Stimulated activated CD8-positive, alpha-beta memory T cell treated with anti-CD3 and anti-CD28 coated beads, Interleukin-15, amount 100 ng/mL, for 48 hours (primary cell): ENCODE measurements at regions not wholly inside any gene's neighbourhood (a gene's known extent, or its start where the extent isn't known, plus 50 kb on each side); places are given as distances from the start of the nearest gene placed in this dataset.

Experiments
- DNase-seq, 2 donors: peaks; one replicate each; pipeline ENCODE4 v3.0.0-alpha.2; 2020; ENCODE audit warnings: low read depth in 2 of 2

DNA sequence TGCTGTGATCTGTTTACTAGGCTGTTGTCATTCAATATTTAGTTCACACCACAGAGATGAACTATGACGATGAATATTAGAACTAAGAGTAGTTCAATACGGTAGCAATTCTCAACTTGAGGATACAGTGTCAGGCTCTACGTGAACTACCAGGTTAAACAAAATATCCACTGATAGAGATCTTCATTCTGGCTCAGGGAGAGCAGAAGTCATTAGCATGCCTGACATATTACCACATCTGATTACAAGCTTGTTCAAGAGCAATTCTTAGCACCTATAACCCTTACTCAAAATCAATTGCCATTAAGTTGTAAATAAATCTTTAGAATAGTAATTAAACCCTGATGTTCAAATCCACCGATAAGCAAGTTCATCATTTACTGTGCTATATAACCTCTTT is 207.2 kb downstream of the CHRM3 start:
- no peak for DNase-seq

DNA sequence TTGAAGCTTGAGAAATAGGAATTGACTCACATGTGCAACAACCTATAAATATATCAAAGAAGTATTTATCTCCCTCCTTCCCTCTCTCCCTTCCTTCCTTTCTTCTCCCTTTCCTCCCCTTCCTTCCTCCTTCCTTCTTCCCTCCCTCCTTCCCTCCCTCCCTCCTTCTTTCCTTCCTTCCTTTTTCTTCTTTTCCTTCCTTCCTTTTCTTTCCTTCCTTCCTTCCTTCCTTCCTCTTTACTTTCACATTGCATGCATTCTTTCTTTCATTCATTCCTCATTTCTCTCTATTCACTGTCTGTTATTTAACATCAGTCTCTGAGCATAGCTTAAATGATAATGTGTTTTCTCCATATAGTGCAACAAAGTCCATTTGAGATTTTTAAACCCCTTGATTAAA is 214.2 kb downstream of the CHRM3 start:
- DNase-seq: no peak

DNA sequence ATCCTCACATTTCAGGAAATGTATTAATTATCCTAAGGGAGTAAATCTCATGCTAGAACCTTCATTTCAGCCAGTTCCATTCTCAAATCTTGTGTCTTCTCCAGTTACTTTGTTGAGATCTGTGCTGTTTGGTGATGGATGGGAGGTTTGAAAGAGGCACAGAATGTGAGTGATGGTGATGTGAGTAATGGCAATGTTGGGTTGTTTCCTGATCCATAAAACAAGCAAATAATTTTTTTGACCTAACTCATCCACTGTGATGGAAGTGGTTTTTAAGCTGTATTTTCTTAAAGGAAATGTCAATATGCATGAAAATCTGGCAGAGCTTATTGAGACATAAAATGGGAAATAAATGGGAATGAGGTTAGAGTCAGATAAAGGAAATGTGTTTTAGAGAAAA is 214.7 kb downstream of the CHRM3 start:
- no peak for DNase-seq

DNA sequence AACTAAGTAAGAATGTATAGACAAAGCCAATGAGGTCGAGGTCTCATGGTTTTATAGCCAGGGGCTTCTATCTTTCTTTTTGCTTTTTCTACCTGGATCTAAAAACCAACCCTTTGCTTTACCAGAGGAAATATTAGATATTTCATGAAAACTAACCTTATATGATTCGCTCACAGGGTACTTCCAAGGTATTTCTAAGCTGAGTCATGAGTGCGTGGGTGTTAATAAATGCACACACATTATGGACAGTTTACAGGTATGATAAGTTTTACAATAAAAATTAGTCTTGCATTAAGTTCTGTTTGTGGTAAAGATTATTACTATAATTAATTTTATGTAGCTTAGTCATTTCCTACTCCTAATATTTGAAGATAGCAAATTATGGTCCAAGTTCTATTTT is 217.2 kb downstream of the CHRM3 start:
- DNase-seq: no peak

DNA sequence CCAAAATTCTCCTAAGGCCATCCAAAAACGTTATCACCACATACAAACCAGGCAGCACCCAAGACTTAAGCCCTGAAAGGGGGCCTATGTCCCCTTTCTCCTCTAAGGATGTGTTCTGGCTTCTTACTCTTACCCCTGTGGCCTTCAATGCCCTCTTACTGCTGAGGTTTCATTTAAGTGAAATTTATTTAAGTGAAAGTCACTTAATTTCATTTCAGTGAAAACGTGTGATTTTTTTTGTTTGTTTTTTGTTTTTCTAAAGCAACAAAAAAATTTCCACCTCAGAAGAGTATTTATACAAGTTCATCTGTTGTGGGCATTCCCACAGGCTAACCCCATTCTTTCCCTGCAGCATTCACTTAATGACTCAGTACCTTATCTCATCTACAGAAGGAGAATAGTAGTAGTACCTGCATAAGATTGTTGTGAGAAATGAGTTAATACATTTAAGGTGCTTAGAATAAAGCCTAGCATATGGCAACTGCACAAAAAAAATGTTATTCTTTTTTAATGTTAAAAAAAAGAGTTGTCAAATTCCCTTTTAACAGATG is 220.6 kb downstream of the CHRM3 start:
- no peak for DNase-seq

DNA sequence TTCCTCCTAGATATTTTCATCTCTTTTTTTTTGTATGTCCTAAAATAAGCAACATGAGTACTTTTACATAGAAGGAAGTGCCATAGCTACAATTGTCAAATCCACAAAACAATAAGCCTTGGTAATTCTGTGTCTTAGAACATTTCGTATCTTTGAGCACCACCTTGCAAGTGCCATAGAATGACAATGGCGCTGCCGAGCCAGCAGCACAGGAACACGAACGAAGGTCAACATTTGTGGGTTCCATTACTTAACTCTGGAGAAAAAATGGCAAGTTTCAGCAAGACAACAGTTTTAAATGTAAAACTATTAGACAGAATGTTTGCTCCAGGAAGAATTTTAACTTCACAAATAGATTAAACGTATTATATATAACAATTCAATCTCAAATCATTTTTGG is 222.1 kb downstream of the CHRM3 start:
- no peak for DNase-seq

DNA sequence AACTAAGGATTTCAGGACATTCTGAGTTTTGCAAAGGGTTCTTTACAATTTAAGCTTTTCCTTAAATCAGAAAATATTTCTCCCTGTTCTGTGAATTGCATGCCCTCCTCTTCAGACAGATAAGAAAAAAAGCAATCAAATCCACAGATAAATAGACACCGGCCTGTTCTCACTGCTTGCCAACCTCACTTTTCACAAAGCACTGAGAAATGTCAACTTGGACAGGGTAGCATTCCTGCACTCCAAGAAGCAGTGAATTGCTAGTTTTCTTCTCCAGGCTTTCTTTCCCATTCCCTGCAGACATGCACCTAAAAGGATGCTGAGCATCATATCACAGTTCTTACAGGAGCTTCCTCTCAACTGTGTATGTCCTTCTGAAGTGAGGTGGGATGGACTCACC is 226.0 kb downstream of the CHRM3 start:
- DNase-seq: no peak

DNA sequence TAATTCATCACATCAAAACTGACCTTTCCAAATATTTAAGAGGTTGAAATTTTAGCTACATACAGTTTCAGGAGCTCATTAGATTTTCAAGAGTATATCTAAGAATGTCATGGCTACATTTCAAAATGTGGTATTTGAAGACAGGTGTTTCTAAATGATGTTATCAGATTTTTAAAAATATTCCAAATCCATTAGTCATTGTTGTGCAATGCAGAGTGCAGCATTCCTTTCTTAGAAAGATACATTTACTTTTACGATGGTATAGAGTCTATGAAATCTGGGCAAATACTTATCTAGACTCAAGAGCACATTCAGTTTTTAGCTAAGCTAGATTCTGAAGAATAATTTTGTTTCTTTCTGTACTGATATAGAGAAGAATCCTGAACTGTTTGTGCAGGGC is 230.3 kb downstream of the CHRM3 start:
- no peak for DNase-seq

DNA sequence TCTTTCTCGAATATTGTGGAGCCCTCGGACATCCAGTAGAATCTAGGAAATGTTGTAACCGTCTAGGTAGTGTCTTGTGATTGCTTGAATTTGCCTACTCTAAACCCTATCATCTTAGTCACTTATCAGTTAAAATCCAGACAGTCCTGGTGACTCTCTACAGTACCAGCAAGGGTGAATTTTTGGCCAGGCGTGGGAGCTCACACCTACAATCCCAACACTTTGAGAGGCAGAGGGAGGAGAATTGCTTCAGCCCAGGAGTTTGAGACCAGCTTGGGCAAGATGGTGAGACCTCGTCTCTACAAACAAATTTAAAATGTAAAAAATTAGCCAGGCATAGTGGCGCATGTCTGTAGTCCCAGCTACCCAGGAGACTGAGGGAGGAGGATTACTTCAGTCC is 230.9 kb downstream of the CHRM3 start:
- DNase-seq: no peak

DNA sequence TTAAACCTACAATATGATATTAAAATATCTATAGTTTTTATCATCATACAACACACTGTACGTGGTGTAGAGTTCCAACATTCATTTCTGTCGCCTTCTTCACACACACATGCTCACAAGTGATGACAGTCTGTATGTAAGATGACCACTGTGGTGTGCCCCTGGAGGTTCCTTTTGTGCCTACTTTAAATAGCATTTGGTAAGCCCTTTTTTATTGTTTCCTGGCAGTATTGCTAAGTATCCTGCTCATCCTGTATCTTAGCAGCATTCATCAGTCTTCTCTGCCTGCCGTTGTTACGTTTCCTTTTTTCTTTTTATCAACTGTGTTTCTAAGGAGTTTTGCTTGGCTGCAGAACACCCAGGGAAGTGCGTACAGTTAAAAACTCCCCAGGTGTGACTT is 231.4 kb downstream of the CHRM3 start:
- no peak for DNase-seq

DNA sequence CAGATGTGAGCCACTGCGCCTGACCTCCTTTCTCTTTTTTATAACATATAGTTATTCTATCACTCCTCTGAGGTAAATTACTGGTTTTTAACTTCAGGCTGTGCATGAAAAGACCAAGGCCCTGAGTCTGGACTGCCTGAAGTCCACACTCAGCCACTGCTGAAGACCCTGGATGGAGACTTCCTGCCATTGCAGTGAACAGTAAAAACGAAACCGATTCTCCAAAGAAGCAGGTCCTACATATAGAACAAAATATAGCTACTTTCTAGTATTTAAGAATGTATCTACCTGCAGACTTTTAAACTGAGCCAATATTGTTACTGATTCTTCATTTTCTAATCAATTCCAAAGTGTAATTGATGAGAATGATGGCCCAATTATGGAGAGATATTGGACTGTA is 232.8 kb downstream of the CHRM3 start:
- no peak for DNase-seq

DNA sequence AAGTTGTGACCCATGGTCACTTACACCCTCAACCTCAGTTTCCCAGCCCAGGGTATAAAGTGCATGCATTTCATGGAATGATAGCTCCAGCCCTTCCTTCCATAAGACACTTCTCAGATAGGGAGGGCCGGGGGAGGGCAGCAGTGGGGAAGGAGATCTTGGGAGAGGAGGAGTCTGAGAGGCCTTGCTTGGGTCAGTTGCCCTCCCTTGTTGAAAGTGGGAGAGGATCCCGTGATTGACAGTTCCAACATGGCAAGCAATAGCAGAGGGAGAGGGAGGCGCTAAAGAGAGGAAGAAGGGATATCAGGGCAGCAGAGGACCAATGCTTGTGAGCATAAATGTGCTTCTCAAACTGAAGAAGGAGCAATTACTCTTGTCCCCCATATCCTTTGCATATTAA is 244.4 kb downstream of the CHRM3 start:
- no peak for DNase-seq

DNA sequence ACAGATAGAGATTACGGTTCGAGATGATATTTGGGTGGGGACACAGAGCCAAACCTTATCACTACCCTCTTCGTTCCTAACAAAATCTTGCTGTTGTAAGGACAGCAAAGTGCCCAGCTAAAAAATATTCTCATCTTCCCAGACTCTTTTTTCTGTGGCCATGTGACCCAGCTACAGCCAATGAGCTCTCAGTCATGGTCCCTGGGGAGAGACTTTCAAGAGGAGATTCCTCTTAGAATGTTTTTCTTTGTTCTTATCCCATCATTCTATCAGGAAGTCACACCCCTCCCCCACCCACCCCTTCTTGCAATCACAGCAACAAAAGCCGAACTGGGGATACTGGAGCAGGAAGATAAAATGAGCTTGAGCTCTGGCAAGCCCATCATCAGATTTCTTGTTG is 247.1 kb downstream of the CHRM3 start:
- no peak for DNase-seq

DNA sequence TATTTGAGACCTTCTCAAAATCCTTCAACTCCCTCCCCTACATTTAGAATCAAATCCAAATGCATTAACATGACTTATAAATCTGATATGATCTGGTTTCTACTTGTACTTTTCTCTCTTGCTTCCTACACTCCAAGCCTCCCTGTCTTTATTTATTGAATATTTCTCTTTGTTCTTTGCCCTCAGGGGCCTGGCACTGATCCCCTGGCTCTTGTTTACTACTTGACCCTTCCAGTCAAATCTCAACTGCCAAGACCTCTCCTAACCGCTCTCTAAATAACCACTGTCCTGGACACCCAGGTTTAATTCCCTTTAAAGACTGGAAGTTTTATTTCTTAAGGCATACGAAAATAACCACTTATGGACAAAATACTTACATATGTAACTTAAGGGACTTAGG is 248.9 kb downstream of the CHRM3 start:
- DNase-seq: no peak

DNA sequence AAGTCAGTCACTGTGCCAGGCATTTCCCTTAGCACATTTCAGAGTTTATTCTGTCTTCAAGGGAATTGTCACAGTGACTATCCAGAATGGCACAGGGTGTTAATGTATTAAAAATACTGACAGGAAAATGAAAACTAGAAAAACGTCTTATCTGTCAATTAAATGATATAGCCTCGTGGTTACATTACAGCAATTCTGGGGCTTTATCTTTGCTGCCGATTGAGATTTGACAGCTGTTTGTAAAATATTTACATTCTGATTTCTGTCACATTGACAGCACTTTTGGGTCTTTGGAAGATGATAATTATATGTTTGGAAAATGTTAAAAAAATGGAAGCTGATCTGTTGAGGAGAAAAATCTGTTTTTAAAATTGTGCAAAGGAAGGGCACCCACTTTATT is 250.0 kb downstream of the CHRM3 start:
- DNase-seq: no peak

DNA sequence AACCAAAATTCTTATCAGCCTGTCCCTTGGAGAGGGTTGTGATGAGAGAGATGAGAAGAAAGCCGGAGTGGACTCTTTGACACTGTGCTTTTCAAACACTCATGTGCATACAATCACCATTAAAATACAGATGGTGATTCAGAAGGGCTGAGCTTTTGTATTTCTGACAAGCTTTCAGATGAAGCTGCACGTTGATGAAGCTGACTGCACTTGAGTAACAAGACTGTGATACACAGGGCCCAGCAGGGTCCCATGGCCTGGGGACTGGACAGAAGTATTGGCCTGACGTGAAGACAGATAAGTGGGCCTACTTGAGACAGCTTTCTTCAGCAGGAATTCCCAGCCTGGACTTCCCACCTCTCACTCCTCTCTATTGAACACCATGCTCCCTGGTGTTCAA is 258.2 kb downstream of the CHRM3 start:
- no peak for DNase-seq

DNA sequence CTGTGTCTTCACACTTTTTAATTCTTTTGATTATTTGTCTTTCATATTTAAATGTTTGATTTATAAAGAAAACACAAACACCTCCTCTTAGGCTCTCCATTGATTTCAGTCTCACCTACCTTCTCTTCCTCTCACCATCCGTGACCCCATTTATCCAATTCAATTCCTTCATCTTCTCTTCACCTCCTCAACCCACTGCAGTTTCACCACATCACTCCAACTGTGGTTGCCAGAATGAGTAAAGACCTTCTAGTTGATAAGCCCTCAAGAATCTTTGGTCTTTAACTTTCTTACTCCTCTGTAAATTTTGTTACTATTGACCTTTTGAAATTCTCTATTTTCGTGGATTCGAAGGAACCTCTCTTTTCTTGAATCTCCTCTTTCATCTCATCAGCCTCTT is 260.7 kb downstream of the CHRM3 start:
- DNase-seq: no peak

DNA sequence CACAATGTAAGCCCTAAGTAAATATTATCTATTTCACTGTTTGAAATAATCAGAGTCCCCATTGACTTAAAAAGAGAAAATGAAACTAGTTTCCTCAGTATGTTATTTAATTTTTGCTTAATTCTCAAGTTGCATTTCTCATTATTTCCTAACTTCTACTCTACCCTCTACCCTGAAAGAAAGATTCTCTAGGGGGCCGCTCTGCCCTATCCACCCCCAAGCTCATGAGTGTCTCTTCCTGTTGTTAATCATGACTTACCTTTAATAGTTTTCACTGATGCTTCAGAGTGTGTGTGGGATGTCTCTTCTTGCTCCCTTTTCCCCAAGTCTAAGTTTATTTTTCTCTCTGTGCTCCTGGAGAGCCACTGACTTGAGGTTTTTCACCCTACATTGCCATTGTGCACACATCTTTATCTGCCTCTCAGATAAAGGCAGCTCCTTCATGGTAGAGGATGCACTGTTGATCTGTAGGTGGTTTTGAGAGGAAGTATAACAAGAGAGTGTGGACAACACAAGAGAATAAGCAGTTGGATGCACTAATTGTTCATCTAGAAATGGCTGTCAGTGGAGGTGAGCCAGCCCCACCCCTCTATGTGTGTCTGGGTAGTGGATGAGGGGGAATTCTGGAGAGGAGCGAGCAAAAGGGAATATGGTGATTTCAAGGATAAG is 261.7 kb downstream of the CHRM3 start:
- no peak for DNase-seq

DNA sequence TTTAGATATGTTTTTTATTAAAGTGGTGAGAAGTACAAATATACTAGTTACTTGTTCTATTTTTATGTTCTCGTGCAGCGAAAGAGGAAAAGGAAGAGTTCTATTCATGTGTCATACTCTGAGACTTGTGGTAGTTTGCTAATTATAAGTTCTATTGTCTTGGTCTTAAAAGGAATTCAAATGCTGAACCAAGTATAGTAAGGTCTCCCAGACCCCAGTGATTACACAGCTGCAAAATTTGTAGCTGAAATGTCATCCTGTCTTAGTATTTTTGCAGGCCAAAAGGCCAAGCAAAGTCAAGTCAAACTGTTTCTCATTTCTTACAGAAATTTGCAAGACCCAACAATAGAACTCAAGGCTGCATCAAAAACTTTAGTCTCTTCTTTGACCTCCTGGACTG is 268.7 kb downstream of the CHRM3 start:
- no peak for DNase-seq

DNA sequence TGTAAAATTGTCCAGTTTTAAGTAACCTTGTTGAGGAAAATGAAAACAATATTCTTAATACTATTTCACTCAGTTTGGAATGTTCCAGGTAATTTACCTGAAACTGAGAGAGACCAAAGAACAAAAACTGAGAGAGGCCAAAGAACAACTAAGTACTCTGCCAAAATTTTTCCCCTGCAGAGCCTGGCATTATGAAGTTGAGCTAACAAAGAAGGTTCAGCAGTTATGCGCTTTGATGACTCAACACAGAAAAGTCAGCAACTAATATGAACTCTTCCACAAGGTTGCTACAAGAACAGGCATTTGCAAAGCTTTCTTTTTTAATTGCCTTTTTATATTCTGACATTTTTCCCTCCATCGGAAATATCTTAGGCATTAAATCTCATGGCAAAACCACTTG is 270.9 kb downstream of the CHRM3 start:
- DNase-seq: no peak

DNA sequence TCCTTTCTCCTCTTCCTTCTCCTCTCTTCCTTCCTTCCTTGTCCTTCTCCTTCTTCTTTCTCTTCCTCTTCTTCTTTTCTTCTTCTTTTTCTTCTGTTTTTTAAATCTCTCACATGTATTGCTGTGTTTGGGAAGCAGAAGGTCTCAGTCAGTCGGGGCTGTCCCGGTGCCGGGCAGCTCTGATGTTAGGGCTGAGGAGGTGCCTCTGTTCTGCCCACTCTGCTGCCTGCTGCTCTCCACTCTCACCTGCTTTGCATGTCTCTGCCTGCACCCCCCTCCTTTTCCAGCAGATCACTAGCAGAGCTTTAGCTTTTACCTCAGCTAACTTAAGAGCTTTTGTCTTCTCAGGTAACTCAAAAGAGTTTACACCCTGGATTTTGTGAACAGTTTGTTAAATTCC is 276.6 kb downstream of the CHRM3 start:
- DNase-seq: no peak

DNA sequence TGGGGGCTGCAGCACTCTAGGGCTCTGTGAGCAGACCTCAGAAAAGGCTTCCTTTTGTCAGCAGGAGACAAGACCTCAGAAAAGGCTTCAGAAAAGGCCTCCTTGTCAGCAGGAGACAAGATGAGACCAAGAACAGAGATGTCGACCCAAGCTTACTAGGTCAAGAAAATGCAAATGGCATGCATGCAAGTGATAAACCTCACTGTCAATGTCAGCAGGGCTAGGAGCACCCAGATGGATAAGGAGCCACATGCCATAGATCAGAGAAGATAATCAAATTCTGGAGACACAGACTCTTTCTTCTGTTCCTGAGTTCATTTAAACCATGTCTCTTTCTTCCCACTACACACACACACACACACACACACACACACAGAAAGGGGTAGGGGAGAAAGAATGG is 285.9 kb downstream of the CHRM3 start:
- no peak for DNase-seq

DNA sequence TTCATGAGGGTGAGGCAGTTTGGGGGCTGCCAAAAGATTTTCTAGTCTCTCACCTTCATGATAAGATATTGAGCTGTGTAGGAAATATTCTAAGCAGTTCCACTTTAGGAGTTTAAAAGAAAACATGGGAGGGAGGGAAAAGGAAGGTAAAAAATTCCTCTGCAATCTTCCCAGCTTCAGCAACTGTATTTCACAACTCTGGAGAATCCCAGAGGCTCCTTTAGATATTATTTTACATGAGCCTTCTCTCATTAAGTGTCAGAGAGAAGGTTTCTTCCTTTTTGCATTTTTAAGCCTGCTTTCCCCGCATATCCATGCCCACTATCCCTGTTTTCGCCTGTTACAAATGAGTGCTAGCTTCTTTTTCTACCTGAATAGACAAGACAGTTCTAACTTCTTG is 289.4 kb downstream of the CHRM3 start:
- no peak for DNase-seq

DNA sequence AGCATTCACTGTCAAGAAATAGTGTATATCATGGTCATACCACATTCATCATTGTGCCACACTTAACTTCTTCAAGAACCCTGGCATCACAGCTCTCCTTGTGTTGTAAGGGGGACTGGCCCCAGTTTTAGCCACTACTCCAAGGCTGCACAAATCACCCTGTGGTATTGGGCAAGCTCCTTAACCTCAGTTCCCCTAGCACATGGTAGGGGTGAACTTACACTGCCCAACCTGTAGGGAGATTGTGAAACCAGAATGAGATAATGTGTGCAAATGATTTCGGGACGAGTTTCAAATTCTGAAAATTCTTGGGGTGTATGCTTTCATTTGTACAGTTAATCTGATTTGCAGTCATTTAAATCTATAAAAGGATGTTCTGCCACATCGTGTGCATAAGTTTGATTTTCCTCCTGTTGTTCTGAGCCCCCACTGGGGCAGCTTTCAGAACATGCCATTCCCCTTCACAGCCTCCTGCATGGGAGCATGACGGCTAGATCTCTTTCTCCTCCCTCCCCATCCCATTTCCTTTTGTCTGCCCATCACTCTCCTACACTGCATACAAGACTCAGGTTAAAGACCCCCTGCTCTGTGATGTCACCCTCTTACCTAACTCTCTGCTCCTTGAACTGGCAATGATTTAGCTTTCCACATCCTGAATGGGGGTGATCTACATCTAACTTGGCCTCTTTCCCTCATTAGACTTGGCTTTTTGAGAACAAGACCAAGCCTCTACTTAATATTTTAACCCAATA is 290.3 kb downstream of the CHRM3 start:
- no peak for DNase-seq
